ENCODE measurements at regions not wholly inside any gene's neighbourhood (a gene's known extent, or its start where the extent isn't known, plus 50 kb on each side); places are given as distances from the start of the nearest gene placed in this dataset. TPM values are rescaled to one million over a fixed set of nuclear protein-coding genes. Genes with fewer than 3 reads are reported as not detected.

DNA sequence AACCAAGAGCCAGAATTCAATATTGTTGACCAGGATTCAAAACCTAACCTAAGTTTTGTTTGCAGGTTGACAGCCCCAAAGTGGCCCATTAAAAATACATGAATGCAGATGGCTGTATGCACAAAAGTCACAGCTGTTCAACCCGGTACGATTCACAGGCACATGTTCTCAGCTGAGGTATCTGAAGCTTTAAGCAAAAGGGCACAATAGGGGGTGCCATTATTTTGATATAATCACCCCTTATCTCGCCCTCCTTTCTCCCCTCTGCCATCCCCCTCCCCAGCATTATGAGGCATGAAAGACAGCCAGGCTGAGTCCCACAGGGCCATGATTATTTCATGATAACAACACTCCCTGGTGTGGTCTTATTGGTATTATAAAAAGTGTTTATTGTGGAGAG is 264.9 kb downstream of the EBLN2 start:
- no peak overlapping the region for H3K27ac ChIP-seq (ENCODE audit: low read depth, low read length)
- peak in 1 of 6 donors; percentile 80 for DNase-seq (ENCODE audit: low read depth in 4 of 6, low spot score in 6 of 6)
- no peaks in the 10 kb centered on the region for H3K27me3 ChIP-seq (ENCODE audit: control insufficient read depth, insufficient read depth, low read length)
- no peaks in the 10 kb centered on the region for H3K4me1 ChIP-seq (ENCODE audit: control insufficient read depth, insufficient read depth, low read length)
- H3K4me3 ChIP-seq (ENCODE audit: low read depth, low read length) = no peak overlapping the region
- H3K9me3 ChIP-seq (ENCODE audit: control insufficient read depth, insufficient read depth, low read length) = no peaks in the 10 kb centered on the region
- WGBS (ENCODE audit: insufficient coverage) = 20% methylated on average over 2 of the region's 3 CpGs
- H3K36me3 ChIP-seq (ENCODE audit: control insufficient read depth, insufficient read depth, low read length) = no peaks in the 10 kb centered on the region

DNA sequence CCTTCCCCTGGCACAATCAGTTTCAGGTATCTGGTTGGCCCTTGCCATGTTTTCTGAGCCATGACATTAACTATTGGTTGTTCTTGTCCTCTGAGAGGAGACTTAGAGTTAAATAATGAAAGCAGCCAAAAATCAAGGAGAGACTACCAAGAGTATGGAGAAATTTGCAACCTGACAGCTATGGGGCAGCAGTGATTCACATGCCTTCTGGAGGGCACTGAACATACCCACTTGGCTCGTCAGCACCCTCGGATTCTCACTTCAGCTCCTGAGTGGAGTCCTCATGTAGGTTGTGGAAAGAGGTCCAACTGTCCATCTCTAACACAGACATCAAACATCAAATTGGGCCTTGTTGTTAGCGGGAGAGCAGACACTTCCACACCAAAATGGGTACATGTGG is 265.6 kb downstream of the EBLN2 start:
- Histone ChIP-seq H3K4me3 (ENCODE audit: low read depth, low read length) (no peak overlapping the region), H3K4me1 (ENCODE audit: control insufficient read depth, insufficient read depth, low read length) (no peaks in the 10 kb centered on the region), H3K27me3 (ENCODE audit: control insufficient read depth, insufficient read depth, low read length) (no peaks in the 10 kb centered on the region), H3K36me3 (ENCODE audit: control insufficient read depth, insufficient read depth, low read length) (no peaks in the 10 kb centered on the region), H3K9me3 (ENCODE audit: control insufficient read depth, insufficient read depth, low read length) (no peaks in the 10 kb centered on the region), H3K27ac (ENCODE audit: low read depth, low read length) (no peak overlapping the region)
- DNase-seq (ENCODE audit: low read depth in 4 of 6, low spot score in 6 of 6) = no peak
- whole genome bisulfite sequencing (ENCODE audit: insufficient coverage) = no CpG with 5 or more reads among the region's 3 CpGs

Small RNAs in the stretch of these regions (small RNA-seq; reads per million reads assigned to genes)
- gene RNU6-1270P (ENCODE audit: low replicate concordance) = not detected

Measured in spinal cord (tissue), 10 donors.